SK-N-SH treated with all-trans-retinoic acid at 6 μM for 48 hours (cell line): ENCODE measurements at regions not wholly inside any gene's neighbourhood (a gene's known extent, or its start where the extent isn't known, plus 50 kb on each side); places are given as distances from the start of the nearest gene placed in this dataset.

Experiments used
- ATAC-seq: fragments of 200-7000 bp; cut with Tn5 transposase; 3 replicates; pipeline ENCODE4 v1.9.1; 2020; ENCODE audit warnings: mild to moderate bottlenecking, moderate library complexity
- ESRRG ChIP-seq: fragments of 250-450 bp; sonication (Bioruptor Pico); IDR thresholded peaks from 2 replicates; pipeline ENCODE4 v1.6.1; 2021; ENCODE audit warnings: mild to moderate bottlenecking
- GLIS3 ChIP-seq: fragments of 250-450 bp; sonication (Bioruptor Pico); IDR thresholded peaks from 2 replicates; pipeline ENCODE4 v1.5.0; 2020; ENCODE audit warnings: mild to moderate bottlenecking, moderate library complexity
- ISL1 ChIP-seq: fragments of 250-450 bp; sonication (Bioruptor Pico); IDR thresholded peaks from 2 replicates; pipeline ENCODE4 v2.1.2; 2022; ENCODE audit warnings: mild to moderate bottlenecking, moderate library complexity
- RARB ChIP-seq: fragments of 250-450 bp; sonication (Bioruptor Pico); IDR thresholded peaks from 2 replicates; pipeline ENCODE4 v1.8.0; 2021; ENCODE audit warnings: mild to moderate bottlenecking, moderate library complexity
- SNAI2 ChIP-seq: fragments of 250-450 bp; sonication (Bioruptor Pico); IDR thresholded peaks from 2 replicates; pipeline ENCODE4 v1.5.0; 2020; ENCODE audit warnings: mild to moderate bottlenecking, moderate library complexity
- TCF4 ChIP-seq: fragments of 250-450 bp; sonication (Bioruptor Pico); IDR thresholded peaks from 2 replicates; pipeline ENCODE4 v1.8.0; 2021; ENCODE audit warnings: mild to moderate bottlenecking, moderate library complexity, borderline replicate concordance
- ZC3H10 ChIP-seq: fragments of 250-450 bp; sonication (Bioruptor Pico); IDR thresholded peaks from 2 replicates; pipeline ENCODE4 v1.5.1; 2021; ENCODE audit warnings: mild to moderate bottlenecking, moderate library complexity
- ZFP30 ChIP-seq: fragments of 450-650 bp; formaldehyde crosslinking; IDR thresholded peaks from 2 replicates; pipeline ENCODE4 v1.5.0; 2022; ENCODE audit warnings: mild to moderate bottlenecking, moderate library complexity
- ZNF565 ChIP-seq: fragments of 450-650 bp; formaldehyde crosslinking; conservative IDR thresholded peaks from 2 replicates; pipeline ENCODE4 v1.5.0; 2020; ENCODE audit warnings: low read depth, mild to moderate bottlenecking, moderate library complexity
- ZNF70 ChIP-seq: fragments of 450-650 bp; formaldehyde crosslinking; IDR thresholded peaks from 2 replicates; pipeline ENCODE4 v1.5.0; 2020; ENCODE audit warnings: mild to moderate bottlenecking, moderate library complexity
- ZNF8 ChIP-seq: fragments of 450-650 bp; formaldehyde crosslinking; IDR thresholded peaks from 2 replicates; pipeline ENCODE4 v1.5.0; 2020; ENCODE audit warnings: mild to moderate bottlenecking, moderate library complexity
- TF ChIP-seq, protein P1 (sequence below): fragments of 250-450 bp; sonication (Bioruptor Pico); IDR thresholded peaks from 2 replicates; pipeline ENCODE4 v1.5.1; 2020; ENCODE audit warnings: low read depth, mild to moderate bottlenecking, moderate library complexity
- TF ChIP-seq, protein P2 (sequence below): fragments of 250-450 bp; sonication (Bioruptor Pico); IDR thresholded peaks from 2 replicates; pipeline ENCODE4 v1.8.0; 2020; ENCODE audit warnings: mild to moderate bottlenecking, moderate library complexity, borderline replicate concordance
- TF ChIP-seq, protein P3 (sequence below): fragments of 250-450 bp; sonication (Bioruptor Pico); IDR thresholded peaks from 2 replicates; pipeline ENCODE4 v1.5.0; 2020; ENCODE audit warnings: mild to moderate bottlenecking, moderate library complexity
- TF ChIP-seq, protein P4 (sequence below): fragments of 250-450 bp; sonication (Bioruptor Pico); IDR thresholded peaks from 2 replicates; pipeline ENCODE4 v1.8.0; 2021; ENCODE audit warnings: low read depth, mild to moderate bottlenecking, moderate library complexity, borderline replicate concordance

GRCh38 chr2:211045025-211045424 lies 488.6 kb downstream of the CPS1 start:
- TF ChIP-seq, protein P1, sequence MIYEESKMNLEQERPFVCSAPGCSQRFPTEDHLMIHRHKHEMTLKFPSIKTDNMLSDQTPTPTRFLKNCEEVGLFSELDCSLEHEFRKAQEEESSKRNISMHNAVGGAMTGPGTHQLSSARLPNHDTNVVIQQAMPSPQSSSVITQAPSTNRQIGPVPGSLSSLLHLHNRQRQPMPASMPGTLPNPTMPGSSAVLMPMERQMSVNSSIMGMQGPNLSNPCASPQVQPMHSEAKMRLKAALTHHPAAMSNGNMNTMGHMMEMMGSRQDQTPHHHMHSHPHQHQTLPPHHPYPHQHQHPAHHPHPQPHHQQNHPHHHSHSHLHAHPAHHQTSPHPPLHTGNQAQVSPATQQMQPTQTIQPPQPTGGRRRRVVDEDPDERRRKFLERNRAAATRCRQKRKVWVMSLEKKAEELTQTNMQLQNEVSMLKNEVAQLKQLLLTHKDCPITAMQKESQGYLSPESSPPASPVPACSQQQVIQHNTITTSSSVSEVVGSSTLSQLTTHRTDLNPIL (CRISPR knock-in tag): no peak
- TF ChIP-seq, protein P2, sequence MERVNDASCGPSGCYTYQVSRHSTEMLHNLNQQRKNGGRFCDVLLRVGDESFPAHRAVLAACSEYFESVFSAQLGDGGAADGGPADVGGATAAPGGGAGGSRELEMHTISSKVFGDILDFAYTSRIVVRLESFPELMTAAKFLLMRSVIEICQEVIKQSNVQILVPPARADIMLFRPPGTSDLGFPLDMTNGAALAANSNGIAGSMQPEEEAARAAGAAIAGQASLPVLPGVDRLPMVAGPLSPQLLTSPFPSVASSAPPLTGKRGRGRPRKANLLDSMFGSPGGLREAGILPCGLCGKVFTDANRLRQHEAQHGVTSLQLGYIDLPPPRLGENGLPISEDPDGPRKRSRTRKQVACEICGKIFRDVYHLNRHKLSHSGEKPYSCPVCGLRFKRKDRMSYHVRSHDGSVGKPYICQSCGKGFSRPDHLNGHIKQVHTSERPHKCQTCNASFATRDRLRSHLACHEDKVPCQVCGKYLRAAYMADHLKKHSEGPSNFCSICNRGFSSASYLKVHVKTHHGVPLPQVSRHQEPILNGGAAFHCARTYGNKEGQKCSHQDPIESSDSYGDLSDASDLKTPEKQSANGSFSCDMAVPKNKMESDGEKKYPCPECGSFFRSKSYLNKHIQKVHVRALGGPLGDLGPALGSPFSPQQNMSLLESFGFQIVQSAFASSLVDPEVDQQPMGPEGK: no peak

DNA sequence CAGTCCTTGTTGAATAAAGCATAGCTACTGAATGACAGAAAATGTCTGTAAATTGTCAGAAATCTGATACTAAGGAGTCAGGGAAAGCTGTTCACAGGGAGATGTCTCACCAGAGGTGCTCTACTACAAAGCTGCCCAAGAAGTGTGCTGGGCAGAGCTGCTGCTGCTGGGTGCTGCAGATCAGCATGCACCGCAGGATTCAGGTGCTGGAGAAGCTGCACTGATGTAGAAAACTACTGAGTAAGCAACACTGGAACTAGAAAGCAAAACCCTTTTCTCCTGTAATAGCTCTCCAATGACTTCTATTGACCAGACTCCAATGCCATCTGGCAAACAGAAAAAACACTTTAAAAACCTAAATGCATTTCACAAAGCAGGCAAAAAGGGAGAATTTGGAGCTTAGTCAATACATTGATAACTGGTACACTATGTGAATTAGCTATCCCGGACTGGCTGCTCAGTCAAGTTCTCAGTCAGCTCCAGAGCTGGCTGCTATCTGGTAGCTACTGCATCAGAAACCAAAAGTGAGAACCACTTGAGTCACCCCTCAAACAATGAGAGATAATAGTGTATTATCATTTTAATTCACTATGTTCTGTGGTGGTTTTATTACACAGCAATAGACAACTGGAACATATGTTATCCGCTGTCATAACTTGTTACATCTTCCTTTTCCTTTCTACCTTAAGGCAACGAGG lies 493.1 kb downstream of the CPS1 start:
- TF ChIP-seq ESRRG (no peak), ZNF8 (no peak), ZC3H10 (CRISPR knock-in tag) (no peak), ZNF70 (no peak), ZNF565 (no peak), GLIS3 (CRISPR knock-in tag) (no peak)
- TF ChIP-seq, protein P3, sequence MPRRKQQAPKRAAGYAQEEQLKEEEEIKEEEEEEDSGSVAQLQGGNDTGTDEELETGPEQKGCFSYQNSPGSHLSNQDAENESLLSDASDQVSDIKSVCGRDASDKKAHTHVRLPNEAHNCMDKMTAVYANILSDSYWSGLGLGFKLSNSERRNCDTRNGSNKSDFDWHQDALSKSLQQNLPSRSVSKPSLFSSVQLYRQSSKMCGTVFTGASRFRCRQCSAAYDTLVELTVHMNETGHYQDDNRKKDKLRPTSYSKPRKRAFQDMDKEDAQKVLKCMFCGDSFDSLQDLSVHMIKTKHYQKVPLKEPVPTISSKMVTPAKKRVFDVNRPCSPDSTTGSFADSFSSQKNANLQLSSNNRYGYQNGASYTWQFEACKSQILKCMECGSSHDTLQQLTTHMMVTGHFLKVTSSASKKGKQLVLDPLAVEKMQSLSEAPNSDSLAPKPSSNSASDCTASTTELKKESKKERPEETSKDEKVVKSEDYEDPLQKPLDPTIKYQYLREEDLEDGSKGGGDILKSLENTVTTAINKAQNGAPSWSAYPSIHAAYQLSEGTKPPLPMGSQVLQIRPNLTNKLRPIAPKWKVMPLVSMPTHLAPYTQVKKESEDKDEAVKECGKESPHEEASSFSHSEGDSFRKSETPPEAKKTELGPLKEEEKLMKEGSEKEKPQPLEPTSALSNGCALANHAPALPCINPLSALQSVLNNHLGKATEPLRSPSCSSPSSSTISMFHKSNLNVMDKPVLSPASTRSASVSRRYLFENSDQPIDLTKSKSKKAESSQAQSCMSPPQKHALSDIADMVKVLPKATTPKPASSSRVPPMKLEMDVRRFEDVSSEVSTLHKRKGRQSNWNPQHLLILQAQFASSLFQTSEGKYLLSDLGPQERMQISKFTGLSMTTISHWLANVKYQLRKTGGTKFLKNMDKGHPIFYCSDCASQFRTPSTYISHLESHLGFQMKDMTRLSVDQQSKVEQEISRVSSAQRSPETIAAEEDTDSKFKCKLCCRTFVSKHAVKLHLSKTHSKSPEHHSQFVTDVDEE (CRISPR knock-in tag): no peak
- TF ChIP-seq, protein P1 (CRISPR knock-in tag): no peak
- ATAC-seq: no peak

More at GRCh38 chr2:211045025-211045424, 488.6 kb downstream of the CPS1 start:
- no peak for ATAC-seq

DNA sequence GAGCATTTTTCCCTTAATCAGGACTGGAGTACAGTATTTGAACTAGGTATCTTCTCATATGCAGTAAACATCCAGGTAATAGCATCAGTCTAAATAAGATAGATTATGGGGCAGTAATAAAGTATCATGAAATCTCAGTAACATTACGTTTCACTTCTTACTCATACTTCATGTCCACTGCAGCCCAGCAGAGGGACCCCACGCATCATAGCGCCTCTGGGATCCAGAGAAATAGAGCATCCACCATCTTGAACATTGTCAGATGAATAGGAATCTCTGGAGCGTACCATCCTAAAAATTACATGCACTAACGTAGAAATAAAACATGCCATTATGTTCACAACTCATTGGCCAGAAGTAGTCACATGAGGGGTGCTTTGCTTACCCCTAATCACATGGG lies 499.0 kb downstream of the CPS1 start:
- TF ChIP-seq RARB: no peak
- TF ChIP-seq SNAI2 (CRISPR knock-in tag): no peak
- TF ChIP-seq ESRRG: no peak
- TF ChIP-seq, protein P1 (CRISPR knock-in tag): no peak
- no peak for TF ChIP-seq TCF4
- TF ChIP-seq GLIS3 (CRISPR knock-in tag): no peak
- TF ChIP-seq, protein P3 (CRISPR knock-in tag): no peak
- TF ChIP-seq ZC3H10 (CRISPR knock-in tag): no peak
- TF ChIP-seq, protein P4, sequence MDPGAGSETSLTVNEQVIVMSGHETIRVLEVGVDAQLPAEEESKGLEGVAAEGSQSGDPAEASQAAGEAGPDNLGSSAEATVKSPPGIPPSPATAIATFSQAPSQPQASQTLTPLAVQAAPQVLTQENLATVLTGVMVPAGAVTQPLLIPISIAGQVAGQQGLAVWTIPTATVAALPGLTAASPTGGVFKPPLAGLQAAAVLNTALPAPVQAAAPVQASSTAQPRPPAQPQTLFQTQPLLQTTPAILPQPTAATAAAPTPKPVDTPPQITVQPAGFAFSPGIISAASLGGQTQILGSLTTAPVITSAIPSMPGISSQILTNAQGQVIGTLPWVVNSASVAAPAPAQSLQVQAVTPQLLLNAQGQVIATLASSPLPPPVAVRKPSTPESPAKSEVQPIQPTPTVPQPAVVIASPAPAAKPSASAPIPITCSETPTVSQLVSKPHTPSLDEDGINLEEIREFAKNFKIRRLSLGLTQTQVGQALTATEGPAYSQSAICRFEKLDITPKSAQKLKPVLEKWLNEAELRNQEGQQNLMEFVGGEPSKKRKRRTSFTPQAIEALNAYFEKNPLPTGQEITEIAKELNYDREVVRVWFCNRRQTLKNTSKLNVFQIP: no peak
- TF ChIP-seq ZNF70: no peak
- TF ChIP-seq ISL1: no peak
- no peak for TF ChIP-seq ZFP30 (CRISPR knock-in tag)
- peak; percentile 51; the same call in 1 of the 3 replicates for ATAC-seq
